HG03135 (cell line): ENCODE measurements at regions not wholly inside any gene's neighbourhood (a gene's known extent, or its start where the extent isn't known, plus 50 kb on each side); places are given as distances from the start of the nearest gene placed in this dataset.
"Not testable (repeated sequence)": the region's sequence is repeated elsewhere in the genome, so short reads cannot be mapped to it uniquely, and the experiment has no call there.

ENCODE experiments used
- ATAC-seq: cut with Tn5 transposase; IDR thresholded peaks from one replicate; pipeline ENCODE4 v1.9.1; 2021; ENCODE audit warnings: mild to moderate bottlenecking, moderate library complexity; ENCODE audit not compliant: unreplicated experiment

DNA sequence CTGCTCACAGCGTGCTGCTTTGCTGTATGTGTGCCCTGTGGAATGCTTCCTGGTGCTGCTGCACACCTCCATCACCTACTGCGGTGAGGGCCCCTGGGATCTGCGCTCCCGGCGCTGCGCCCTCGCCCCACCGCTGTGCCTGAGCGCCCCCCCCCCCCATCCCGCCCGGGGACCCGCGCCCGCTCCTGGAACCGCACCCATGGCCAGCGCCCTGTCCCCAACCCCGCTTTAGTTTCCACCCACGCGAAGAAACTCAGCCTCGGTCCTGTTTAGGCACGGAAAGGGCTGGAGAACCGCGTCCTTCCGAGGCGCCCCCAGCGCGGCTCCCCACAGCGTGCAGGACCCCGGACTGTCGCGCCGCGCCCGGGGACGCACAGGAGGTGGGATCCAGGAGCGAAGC, 265.5 kb downstream of the POTEB3 start:
- ATAC-seq: not testable (repeated sequence)

DNA sequence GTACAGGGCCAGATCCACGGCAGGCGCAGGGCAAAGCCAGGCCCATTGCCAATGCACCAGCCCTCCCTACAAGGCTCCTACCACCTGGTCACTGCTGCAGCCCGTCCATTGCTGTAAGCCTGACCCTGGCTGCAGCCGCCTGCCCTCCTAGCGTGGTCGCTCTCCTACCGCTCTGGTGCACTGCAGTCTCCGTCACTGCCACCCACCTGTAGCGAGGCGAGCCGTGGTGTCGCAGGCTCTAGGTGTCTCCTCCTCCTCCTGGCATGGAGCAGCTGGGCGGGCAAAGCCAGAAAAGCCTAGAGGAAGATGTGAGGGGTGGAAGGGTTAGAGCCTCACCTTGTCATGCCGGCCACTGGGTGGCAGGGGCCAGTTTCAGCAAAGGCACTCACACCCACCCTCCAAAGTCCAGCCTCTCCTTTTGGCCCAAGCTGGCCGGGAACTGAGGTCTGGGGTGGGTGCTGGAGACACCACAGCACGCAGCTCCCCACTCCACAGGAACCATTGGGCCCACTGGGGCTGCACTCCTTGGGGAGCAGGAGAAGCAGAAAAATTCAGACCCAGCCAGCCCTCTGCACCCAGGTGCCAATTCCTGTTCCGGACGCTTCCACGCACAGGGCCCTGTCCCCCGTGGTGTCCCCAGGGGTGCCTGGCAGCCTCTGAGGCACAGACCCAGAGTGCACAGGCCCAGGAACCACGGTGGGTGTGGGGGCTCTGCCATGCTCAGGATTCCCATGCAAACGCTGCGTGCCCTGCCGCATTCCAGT, 285.3 kb upstream of the POTEB2 start:
- not testable (repeated sequence) for ATAC-seq

DNA sequence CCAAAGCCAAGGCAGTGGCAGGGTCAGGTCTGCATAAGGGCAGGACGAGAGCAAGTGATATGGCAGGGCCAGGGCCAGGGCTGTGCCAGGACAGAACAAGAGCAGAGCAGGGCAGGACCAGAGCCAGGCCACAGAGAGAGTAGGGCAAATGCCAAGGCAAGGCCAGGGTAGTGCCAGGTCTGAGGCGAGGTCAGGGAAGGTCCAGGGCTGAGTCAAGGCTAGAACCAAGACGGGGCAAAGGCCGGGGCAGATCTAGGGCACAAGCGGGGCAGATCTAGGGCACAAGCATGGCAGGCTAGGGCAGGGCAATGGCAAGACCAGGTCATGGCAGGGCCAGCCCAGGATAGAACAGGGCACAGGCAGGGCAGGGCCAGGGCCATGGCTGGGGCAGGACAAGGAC, 282.0 kb upstream of the POTEB2 start:
- ATAC-seq: not testable (repeated sequence)

DNA sequence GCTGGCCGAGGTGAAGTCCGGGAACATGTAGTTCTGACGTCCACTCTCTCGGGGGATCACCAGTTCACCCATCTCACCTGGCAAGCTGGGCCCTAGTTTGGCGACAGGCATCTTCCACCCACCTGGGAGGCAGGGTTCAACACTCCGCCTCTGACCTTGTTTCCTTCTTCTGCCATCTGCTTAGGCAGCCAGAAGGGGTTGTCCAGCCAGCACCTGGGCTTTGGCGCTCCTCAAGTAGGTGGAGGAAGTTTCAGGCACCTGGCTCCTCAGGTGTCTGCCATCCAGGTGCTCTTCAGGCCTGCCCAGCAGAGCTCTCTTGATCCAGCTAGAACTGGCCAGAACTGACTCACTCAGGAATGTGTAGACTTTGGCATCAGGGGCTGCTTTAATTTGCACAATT, 267.8 kb upstream of the POTEB2 start:
- not testable (repeated sequence) for ATAC-seq

DNA sequence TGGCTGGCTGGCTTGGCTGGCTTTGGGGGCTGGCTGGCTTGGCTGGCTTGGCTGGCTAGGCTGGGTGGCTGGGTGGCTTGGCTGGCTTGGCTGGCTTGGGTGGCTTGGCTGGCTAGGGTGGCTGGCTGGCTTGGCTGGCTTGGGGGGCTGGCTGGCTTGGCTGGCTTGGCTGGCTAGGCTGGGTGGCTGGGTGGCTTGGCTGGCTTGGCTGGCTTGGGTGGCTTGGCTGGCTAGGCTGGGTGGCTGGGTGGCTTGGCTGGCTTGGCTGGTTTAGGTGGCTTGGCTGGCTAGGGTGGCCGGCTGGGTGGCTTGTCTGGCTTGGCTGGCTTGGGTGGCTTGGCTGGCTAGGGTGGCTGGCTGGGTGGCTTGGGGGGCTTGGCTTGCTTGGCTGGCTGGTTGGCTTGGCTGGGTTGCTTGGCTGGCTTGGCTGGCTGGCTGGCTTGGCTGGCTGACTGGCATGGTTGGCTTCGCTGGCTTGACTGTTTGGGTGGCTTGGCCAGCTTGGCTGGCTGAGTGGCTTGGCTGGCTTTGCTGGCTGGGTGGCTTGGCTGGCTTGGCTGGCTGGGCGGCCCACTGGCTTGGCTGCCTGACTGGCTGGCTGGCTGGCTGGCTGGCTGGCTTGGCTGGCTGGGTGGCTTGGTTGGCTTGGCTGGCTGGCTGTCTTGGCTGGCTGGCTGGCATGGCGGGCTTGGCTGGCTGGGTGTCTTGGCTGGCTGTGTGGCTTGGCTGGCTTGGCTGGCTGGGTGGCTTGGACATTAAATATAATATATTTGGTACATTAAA, 246.3 kb upstream of the POTEB2 start:
- ATAC-seq: not testable (repeated sequence)

DNA sequence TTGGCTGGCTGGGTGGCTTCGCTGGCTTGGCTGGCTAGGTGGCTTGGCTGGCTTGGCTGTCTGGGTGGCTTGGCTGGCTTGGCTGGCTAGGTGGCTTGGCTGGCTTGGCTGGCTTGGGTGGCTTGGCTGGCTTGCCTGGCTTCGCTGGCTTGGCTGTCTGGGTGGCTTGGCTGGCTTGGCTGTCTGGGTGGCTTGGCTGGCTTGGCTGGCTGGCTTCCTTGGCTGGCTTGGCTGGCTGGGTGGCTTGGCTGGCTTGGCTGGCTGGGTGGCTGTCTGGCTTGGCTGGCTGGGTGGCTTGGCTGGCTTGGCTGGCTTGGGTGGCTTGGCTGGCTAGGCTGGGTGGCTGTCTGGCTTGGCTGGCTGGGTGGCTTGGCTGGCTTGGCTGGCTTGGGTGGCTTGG, 245.7 kb upstream of the POTEB2 start:
- ATAC-seq: not testable (repeated sequence)

DNA sequence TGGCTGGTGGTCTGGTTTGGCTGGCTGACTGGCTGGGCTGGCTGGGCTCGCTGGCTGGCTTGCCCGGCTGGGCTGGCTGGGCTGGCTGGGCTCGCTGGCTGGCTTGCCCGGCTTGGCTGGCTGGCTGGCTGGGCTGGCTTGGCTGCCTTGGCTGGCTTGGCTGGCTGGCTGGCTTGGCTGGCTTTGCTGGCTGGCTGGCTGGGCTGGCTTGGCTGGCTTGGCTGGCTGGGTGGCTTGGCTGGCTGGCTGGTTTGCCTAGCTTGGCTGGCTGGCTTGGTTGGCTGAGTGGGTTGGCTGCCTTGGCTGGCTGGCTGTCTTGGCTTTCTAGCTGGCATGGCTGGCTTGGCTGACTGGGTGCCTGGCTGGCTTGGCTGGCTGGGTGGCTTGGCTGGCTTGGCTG, 245.1 kb upstream of the POTEB2 start:
- ATAC-seq: not testable (repeated sequence)

DNA sequence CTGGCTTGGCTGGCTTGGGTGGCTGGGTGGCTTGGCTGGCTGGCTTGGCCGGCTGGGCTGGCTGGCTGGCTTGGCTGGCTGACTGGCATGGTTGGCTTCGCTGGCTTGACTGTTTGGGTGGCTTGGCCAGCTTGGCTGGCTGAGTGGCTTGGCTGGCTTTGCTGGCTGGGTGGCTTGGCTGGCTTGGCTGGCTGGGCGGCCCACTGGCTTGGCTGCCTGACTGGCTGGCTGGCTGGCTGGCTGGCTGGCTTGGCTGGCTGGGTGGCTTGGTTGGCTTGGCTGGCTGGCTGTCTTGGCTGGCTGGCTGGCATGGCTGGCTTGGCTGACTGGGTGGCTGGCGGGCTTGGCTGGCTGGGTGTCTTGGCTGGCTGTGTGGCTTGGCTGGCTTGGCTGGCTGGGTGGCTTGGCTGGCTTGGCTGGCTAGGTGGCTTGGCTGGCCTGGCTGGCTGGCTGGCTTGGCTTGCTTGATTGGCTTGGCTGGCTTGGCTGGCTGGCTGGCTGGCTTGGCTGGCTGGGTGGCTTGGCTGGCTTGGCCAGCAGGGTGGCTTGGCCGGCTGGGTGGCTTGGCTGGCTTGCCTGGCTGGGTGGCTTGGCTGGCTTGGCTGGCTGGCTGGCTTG, 244.2 kb upstream of the POTEB2 start:
- not testable (repeated sequence) for ATAC-seq

DNA sequence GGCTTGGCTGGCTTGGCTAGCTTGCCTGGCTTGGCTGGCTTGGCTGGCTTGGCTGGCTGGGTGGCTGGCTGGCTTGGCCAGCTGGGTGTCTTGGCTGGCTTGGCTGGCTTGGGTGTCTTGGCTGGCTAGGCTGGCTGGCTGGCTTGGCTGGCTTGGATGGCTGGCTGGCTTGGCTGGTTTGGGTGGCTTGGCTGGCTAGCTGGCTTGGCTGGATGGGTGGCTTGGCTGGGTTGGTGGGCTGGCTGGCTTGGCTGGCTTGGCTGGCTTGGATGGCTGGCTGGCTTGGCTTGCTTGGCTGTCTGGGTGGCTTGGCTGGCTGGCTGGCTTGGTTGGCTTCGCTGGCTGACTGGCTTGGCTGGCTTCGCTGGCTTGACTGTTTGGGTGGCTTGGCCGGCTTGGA, 242.3 kb upstream of the POTEB2 start:
- not testable (repeated sequence) for ATAC-seq

DNA sequence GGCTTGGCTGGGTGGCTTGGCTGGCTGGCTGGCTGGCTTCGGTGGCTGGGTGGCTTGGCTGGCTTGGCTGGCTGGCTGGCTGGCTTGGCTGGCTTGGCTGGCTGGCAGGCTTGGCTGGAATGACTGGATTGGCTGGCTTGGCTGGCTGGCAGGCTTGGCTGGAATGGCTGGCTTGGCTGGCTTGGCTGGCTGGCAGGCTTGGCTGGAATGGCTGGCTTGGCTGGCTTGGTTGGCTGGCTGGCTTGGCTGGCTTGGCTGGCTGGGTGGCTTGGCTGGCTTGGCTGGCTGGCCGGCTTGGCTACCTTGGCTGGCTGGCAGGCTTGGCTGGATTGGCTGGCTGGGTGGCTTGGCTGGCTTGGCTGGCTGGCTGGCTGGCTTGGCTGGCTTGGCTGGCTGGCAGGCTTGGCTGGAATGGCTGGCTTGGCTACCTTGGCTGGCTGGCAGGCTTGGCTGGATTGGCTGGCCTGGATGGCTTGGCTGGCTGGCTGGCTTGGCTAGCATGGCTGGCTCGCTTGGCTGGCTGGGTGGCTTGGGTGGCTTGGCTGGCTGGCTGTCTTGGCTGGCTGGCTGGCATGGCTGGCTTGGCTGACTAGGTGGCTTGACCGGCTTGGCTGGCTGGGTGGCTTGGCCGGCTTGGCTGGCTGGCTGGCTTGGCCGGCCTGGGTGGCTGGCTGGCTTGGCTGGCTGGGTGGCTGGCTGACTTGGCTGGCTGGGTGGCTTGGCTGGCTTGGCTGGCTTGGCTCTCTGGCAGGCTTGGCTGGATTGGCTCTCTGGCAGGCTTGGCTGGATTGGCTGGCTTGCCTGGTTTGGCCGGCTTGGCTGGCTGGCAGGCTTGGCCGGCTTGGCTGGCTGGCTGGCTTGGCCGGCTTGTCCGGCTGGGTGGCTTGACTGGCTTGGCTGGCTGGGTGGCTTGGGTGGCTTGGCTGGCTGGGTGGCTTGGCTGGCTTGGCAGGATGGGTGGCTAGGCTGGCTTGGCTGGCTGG, 241.6 kb upstream of the POTEB2 start:
- not testable (repeated sequence) for ATAC-seq

DNA sequence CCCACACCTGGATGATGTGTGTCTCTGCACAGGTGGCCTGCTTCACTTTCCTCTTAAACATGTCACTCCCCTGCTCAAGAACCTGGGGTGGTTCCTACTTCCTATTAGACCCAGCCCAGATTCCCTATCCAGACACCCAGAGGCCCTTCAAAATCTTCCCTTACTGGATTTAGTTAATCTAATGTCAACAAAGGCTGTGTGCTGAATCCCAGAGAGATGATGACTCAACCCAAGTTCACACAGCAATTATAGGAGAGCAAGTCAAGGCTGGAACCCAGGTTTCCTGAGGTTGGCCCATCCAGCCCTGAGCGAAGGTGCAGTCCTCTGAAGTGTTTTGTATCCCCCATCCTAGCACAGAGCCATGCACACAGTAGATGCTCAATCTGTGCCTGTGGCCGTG, 230.5 kb upstream of the POTEB2 start:
- ATAC-seq: not testable (repeated sequence)

DNA sequence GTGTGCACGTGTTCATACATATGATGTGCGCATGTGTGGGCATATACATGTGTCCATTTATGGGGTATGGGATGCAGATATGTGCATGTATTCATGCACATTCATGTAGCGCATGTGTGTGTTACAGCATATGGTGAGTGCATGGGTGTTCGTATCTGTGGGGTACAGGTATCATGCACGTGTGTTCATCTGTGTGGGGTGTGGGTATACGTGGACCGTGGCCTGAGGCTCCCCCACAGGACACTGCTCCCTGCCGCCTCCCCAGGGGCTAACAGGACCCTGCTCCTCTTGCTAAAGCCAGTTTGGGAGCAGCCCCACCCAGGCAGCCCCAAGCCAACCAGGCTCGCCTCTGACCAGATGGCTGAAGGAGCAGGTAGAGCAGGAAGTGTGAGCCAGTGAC, 213.4 kb upstream of the POTEB2 start:
- ATAC-seq: not testable (repeated sequence)

DNA sequence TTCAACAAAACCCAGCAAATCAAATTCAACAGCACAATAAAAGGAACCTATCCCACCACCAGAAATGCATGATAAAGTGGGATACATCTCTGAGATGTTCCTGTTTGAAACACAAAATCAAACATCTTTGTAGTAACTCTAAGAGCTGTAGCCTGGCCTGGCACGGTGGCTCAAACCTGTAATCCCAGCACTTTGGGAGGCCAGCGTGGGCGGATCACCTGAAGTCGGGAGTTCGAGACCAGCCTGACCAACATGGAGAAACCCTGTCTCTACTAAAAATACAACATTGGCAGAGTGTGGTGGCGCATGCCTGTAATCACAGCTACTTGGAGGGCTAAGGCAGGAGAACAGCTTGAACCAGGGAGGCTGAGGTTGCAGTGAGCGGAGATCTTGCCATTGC, 202.8 kb upstream of the POTEB2 start:
- not testable (repeated sequence) for ATAC-seq

DNA sequence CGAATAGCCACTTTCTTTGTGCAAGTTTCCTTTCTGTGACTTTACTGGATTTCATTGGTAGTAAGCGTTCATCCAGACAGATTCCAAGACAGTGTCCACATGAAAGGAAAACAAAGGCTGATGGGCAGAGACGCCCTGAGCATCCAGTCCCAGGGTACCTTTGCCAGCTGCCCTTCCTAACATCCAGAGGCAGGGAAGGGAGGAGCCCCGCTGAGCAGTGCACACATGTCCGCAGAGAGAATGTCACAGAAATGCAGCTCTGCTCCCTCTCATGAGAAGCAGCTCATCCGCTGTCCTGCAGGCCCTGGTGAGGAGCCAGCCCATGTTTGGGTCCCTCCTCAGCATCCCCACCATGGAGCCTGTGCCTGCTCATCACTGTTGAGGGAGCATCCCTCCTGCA, 197.4 kb upstream of the POTEB2 start:
- ATAC-seq: not testable (repeated sequence)

DNA sequence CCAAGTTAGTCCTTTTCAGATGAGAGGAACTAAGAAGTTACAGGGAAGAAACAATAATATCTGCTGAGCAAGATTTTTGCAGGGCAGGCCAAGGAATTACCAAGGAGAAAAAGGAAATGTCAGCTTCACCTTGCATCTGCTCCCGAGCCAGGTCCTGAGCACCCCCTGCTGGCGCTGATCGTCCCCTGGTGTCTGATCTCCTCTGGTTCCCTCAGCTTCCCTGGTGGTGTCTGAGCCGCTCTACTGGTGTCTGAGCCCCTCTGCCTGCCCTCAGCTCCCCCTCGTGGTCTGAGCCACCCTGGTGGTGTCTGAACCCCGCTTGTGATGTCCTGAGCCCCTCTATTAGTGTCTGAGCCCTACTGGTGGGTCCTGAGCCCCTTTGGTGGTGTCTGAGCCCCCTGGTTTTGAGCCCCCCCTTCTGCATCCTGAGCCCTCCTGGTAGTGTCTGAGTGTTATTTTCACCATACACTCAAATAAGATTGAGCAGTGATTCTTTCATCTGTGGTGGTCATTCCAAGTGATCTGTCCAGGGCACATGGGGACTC, 196.6 kb upstream of the POTEB2 start:
- ATAC-seq: not testable (repeated sequence)

DNA sequence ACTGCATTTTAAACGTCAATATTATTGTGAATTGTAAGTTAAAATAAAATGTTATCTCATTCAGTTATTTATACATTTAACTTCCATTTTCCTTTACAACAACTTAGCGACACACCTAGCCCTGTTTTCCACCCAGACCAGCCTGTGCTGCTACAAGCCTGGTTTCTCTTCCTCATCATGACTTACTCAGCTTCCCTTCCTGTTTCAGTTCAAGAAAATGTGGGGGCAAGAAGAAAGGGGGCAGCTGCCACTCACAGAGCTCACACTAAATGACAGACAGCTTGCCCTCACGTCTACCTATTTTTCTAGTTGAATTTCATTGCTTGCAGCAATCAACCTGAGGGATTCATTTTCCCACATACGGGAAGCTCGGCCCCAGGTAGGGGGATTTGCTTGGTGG, 185.8 kb upstream of the POTEB2 start:
- not testable (repeated sequence) for ATAC-seq

DNA sequence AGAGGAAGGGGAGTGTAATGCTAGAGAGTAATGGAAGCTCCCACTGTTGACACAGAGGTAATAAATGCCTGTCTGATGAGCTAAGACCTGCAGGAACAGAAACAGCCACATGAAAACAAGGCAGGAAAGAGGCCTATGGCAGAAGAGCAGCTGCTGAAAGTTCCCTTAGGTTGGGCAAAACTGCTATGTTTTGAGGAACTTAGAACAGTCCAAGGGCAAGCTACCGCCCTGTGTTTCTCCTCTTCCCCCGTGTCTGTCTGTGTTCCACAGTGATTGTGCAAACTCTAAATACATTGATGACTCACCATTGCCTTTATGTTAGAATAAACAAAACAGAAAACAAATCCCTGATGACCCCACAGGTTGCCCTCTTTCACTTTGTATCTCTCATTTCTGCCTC, 165.6 kb upstream of the POTEB2 start:
- ATAC-seq: not testable (repeated sequence)

DNA sequence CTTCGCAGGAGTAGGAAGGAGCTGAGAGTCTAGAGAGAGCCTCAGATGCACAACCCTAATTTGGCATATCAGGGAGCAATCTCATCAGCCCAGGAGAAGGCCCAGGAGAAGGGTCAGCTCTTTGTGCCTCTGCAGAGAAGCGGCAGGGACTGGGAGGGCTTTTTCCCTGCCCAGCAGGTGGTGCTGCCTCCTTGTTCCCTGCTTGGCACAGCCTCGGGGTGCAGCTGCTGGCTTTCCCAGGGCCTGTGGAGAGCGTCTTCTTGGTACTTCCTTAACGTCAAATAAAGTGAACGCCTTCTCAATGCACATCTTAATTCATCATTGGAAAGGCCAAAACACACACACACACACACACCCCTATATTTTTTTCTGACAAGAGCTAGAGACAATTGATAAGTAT, 162.9 kb upstream of the POTEB2 start:
- ATAC-seq: not testable (repeated sequence)

DNA sequence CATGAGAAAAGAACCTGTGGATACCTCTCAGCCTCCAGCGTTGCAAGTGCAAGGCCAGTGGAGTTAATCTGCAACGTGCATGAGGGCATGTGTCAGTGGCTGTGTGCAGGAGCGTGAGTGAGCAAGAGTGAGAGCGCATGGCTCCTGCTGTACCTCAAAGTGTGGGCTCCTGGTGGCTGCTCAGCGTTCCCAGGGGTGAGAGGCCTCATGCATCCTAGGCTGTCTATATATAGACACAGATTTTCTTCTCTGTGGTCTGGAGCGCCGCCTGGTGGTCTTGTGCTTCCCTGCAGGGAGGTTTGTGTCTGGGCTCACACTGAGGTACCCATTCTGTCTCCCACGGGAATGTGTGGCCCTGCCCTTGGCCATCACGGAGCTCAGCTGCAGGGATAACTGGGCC, 161.8 kb upstream of the POTEB2 start:
- not testable (repeated sequence) for ATAC-seq

DNA sequence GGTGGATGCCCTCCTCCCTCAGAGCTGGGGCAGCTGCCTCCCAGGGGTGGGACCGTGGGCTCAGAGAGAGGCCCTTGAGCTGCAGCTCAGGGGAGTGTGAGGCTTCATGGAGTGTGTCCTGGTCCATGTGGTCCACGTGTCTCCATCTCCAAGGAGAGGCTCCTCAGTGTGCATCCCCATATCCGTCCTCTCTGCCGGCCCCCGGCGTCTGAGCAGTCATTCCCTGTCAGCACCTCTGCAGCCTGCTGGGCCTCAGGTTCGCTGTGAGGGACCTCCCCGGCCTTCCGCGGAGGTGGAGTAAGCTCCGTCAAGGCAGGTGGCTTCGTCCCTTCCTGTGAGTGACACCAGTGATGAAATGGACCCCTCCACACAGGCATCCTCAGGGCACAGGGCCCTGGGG, 160.7 kb upstream of the POTEB2 start:
- ATAC-seq: not testable (repeated sequence)
